ENCODE measurements at regions not wholly inside any gene's neighbourhood (a gene's known extent, or its start where the extent isn't known, plus 50 kb on each side); places are given as distances from the start of the nearest gene placed in this dataset.

DNA sequence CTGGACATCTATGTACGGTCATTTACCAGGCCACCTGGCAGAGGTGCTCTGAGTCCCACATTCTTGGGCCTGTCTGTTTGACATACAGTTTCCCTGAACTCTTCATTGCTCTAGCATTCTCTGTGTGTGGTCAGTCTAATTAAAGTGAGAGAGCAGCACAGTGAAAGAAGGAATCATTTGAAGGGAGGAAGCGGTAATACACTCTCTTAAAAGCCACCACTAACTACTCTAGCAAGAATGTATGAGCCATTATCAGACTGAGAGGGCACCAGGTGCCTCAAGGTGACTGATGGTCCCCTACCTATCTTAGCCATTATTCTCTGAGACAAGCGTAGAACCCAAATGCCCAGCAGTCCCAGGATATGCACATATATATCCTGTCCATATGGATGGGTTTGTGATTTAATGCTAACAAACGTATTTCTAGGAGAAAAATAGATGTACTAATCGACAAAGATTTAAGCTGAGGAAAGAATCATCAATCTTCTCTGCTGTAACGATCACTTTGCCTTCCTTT, 527.2 kb downstream of the PRELID2 start:
- TF ChIP-seq, protein P1, sequence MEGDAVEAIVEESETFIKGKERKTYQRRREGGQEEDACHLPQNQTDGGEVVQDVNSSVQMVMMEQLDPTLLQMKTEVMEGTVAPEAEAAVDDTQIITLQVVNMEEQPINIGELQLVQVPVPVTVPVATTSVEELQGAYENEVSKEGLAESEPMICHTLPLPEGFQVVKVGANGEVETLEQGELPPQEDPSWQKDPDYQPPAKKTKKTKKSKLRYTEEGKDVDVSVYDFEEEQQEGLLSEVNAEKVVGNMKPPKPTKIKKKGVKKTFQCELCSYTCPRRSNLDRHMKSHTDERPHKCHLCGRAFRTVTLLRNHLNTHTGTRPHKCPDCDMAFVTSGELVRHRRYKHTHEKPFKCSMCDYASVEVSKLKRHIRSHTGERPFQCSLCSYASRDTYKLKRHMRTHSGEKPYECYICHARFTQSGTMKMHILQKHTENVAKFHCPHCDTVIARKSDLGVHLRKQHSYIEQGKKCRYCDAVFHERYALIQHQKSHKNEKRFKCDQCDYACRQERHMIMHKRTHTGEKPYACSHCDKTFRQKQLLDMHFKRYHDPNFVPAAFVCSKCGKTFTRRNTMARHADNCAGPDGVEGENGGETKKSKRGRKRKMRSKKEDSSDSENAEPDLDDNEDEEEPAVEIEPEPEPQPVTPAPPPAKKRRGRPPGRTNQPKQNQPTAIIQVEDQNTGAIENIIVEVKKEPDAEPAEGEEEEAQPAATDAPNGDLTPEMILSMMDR (IDR thresholded peaks at IDR 0.05; ENCODE audit: control insufficient read depth, insufficient read depth, low read depth, low read length, missing control alignments), result no peak
- H3K4me3 ChIP-seq (ENCODE audit: control insufficient read depth, low read depth, low read length), result no peak overlapping the region
- DNase-seq (ENCODE audit: low read depth), result no peak

DNA sequence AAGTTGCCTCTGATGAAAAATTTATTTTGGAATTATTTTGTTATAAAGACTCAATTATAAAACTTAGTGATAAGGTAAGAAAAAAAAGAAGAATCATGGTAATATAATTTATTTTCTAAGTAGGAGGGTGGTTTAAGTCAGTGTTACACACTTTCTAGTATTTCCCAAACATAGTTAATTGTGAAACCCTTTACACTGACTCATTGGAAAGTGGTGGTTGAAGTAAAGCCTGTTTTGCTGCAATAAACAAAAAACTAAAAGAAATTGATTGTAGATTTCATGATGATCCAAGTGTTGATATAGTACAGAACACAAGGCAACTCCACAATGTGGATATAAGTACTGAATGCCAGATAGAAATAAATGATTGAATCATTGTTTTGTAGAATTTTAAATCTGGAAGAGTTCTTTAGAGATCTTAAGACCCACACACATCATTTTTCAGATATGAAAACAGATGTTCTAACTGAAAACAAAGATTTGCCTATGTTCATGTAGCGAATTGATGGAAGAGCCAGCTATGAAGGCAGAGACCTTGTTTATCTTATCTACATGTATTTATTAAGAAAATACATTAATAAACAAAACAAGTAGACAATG, 539.8 kb downstream of the PRELID2 start:
- no peak for DNase-seq (ENCODE audit: low read depth)
- no peak overlapping the region for H3K4me3 ChIP-seq (ENCODE audit: control insufficient read depth, low read depth, low read length)
- TF ChIP-seq, protein P1 (IDR thresholded peaks at IDR 0.05; ENCODE audit: control insufficient read depth, insufficient read depth, low read depth, low read length, missing control alignments), result no peak

DNA sequence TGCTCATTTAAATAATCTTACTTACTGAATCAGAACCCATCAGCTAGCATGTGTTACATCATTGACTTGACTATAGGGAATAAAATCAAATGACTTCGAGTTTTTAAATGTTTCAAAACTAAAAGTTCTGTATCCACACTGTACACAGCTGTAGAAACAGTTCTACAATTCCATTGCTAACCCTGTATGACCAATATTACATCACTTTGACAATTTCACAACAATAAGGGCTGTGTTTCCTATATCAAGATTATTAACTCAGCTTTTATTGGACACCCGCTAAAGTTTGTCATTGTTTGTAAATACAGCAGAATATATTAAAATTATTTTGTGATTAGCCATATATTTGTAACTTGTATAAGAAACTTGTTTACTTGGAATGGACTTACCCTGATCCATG, 540.8 kb downstream of the PRELID2 start:
- H3K4me3 ChIP-seq (ENCODE audit: control insufficient read depth, low read depth, low read length), result no peak overlapping the region
- DNase-seq (ENCODE audit: low read depth), result peak; percentile 14
- TF ChIP-seq, protein P1 (IDR thresholded peaks at IDR 0.05; ENCODE audit: control insufficient read depth, insufficient read depth, low read depth, low read length, missing control alignments), result no peak

DNA sequence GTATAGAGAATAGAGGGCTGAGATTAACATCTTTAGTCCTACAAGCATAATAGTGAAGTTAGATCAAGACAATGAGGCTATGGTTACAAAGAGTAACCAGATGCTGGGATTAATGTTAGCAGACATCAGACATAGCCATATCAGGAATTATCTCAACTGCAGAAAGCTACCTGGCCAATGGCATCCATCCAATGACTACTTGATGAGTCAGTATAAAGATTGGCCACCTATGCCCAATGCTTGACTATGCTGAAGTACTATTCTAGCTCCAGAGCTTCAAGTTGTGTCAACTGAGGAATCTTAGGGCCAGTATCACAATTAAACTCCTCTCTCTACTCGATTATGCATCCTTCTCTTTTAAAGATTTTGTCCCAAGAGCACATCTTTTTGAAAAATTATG, 541.4 kb downstream of the PRELID2 start:
- H3K4me3 ChIP-seq (ENCODE audit: control insufficient read depth, low read depth, low read length), result no peak overlapping the region
- TF ChIP-seq, protein P1 (IDR thresholded peaks at IDR 0.05; ENCODE audit: control insufficient read depth, insufficient read depth, low read depth, low read length, missing control alignments), result no peak
- DNase-seq (ENCODE audit: low read depth), result no peak

DNA sequence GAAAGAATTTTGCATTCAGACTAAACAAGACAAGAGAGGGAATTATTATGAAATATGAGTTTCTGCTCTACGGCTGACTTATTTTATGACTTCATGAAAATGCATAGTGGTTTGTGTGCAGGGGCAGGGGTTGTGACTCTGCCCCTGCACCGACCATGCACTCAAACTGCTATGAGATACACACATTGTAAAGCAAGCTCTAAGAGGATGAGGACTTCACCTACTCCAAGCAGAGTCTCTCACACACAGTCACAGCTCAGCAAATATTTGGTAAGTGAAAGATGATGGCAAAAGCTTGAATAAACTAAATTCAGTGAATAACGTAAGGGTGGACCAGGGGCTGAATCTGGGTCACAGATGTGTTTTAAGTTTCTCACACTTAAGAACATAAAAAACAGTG, 542.9 kb downstream of the PRELID2 start:
- TF ChIP-seq, protein P1 (IDR thresholded peaks at IDR 0.05; ENCODE audit: control insufficient read depth, insufficient read depth, low read depth, low read length, missing control alignments), result no peak

DNA sequence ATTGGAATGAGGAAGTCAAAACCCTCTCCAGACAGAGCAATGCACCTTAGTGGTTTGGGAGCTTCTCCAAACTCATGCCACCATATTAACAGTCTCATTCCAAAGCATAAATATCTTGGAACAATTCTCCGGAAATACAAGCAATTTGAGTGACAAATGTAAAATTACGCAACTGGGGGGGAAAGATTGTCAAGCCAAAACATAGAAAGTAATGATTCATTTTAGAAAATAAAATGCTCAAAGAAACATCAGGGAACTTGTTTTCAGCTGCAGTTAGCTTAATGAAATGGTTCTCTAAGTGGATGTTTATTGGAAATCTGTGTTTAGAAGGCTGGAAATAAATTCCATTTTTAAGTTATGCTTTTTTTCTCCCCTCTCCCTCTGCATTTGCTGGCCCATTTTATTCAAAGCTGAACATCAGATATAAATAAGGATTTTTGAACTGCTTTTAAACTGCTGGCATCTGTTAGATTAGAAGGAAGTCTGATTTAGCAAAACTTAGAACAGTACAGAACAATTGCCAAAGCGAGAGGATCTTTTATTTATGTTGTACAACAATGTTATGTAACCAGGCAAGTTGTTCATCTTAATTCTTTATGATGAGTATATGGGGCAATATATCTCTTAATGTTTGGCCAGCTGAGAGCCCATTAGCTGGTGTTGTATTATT, 551.9 kb downstream of the PRELID2 start:
- DNase-seq (ENCODE audit: low read depth), result no peak
- no peak overlapping the region for H3K4me3 ChIP-seq (ENCODE audit: control insufficient read depth, low read depth, low read length)
- TF ChIP-seq, protein P1 (IDR thresholded peaks at IDR 0.05; ENCODE audit: control insufficient read depth, insufficient read depth, low read depth, low read length, missing control alignments), result no peak

More for the DNA sequence above, 542.9 kb downstream of the PRELID2 start:
- H3K4me3 ChIP-seq (ENCODE audit: control insufficient read depth, low read depth, low read length), result no peak overlapping the region
- DNase-seq (ENCODE audit: low read depth), result no peak

Measured in AG09309 (cell line).